ENCODE measurements at regions not wholly inside any gene's neighbourhood (a gene's known extent, or its start where the extent isn't known, plus 50 kb on each side); places are given as distances from the start of the nearest gene placed in this dataset.

DNA sequence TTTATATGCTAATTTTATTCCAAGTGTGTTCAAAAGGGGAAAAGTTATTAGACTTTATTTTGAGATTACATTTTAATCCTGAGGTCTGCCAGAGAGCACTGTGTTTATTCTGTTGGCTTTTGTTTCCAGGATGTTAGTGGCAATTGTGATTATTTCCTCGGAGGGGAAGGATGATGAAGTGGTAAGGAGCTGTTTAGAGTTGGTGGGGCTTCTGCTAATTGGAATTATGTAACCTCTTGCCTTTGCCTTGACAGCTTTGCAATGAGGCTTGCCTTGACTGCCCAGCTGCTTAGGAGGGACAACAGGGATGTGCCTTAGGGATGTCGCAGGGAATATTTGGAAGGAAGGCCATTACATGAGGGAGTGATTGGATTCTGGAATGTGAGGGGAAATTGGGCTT lies 89.7 kb upstream of the E2F8 start:
- H3K4me2 ChIP-seq (ENCODE audit: insufficient read depth, low read length), result no peak overlapping the region
- H3K9me1 ChIP-seq (replicated peaks; ENCODE audit: control insufficient read depth, extremely low read depth, insufficient read depth, low read length), result no peaks in the 10 kb centered on the region
- ChIA-PET POLR2A (no interaction called here), CTCF (interaction anchor here (0.9 to 1.2 kb wide), 5 partner anchors 16 to 260 kb away, joined by 3 to 4 read pairs (median 3); no protein-coding TSS in a partner anchor)
- FAIRE-seq (no peak), DNase-seq (ENCODE audit: low read depth, low spot score) (no peak)
- no peak for TF ChIP-seq JUN (IDR thresholded peaks at IDR 0.05; ENCODE audit: borderline replicate concordance, insufficient read depth, insufficient read length, low read depth)
- TF ChIP-seq EZH2 (IDR thresholded peaks at IDR 0.05; ENCODE audit: borderline replicate concordance, low read depth, low read length, severe bottlenecking), result no peak
- TF ChIP-seq, protein P1, sequence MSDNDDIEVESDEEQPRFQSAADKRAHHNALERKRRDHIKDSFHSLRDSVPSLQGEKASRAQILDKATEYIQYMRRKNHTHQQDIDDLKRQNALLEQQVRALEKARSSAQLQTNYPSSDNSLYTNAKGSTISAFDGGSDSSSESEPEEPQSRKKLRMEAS (IDR thresholded peaks at IDR 0.05; ENCODE audit: insufficient read depth, insufficient read length), result no peak
- TF ChIP-seq, protein P2, sequence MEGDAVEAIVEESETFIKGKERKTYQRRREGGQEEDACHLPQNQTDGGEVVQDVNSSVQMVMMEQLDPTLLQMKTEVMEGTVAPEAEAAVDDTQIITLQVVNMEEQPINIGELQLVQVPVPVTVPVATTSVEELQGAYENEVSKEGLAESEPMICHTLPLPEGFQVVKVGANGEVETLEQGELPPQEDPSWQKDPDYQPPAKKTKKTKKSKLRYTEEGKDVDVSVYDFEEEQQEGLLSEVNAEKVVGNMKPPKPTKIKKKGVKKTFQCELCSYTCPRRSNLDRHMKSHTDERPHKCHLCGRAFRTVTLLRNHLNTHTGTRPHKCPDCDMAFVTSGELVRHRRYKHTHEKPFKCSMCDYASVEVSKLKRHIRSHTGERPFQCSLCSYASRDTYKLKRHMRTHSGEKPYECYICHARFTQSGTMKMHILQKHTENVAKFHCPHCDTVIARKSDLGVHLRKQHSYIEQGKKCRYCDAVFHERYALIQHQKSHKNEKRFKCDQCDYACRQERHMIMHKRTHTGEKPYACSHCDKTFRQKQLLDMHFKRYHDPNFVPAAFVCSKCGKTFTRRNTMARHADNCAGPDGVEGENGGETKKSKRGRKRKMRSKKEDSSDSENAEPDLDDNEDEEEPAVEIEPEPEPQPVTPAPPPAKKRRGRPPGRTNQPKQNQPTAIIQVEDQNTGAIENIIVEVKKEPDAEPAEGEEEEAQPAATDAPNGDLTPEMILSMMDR (IDR thresholded peaks at IDR 0.05; ENCODE audit: extremely low read depth in 1 of 2, insufficient read depth in 1 of 2, low read depth in 1 of 2, low read length in 2 of 2), result no peak
- no peak for TF ChIP-seq POLR2A (IDR thresholded peaks at IDR 0.05; ENCODE audit: low read depth, low read length)
- no peak for TF ChIP-seq MYC (IDR thresholded peaks at IDR 0.05; ENCODE audit: low read depth, low read length)
- no peaks in the 10 kb centered on the region for H3K4me1 ChIP-seq (ENCODE audit: control insufficient read depth, extremely low read depth, insufficient read depth, low read length)
- no peak overlapping the region for H3K4me3 ChIP-seq (replicated peaks in 1 of 3; ENCODE audit: insufficient read depth in 1 of 3, low read depth in 1 of 3, low read length in 3 of 3)
- H3K27me3 ChIP-seq (ENCODE audit: control insufficient read depth in 2 of 2, insufficient read depth in 2 of 2, low read length in 2 of 2), result peaks cover 0 to 5% of the 10 kb centered on the region in 2 experiments
- dilution Hi-C loops (cut with MboI; ENCODE audit: extremely low pct_ligation_motif_present, low sequenced_read_pairs), result no loop called here
- H2AFZ ChIP-seq (ENCODE audit: low read depth, low read length), result no peak overlapping the region
- H3K27ac ChIP-seq (ENCODE audit: insufficient read depth, low read depth, low read length), result no peak overlapping the region
- no peaks in the 10 kb centered on the region for H4K20me1 ChIP-seq (replicated peaks; ENCODE audit: control insufficient read depth, extremely low read depth, insufficient read depth, low read length)
- no peak overlapping the region for H3K9ac ChIP-seq (replicated peaks; ENCODE audit: extremely low read depth, insufficient read depth, low read length)
- H3K9me3 ChIP-seq (replicated peaks; ENCODE audit: control insufficient read depth, insufficient read depth, low read length), result no peaks in the 10 kb centered on the region
- intact Hi-C loops (cut with micrococcal nuclease), result no loop called here
- H3K79me2 ChIP-seq (ENCODE audit: control insufficient read depth, insufficient read depth, low read length), result no peaks in the 10 kb centered on the region
- no TSS peak for BruUV-seq (replicated peaks)
- H3K36me3 ChIP-seq (ENCODE audit: control insufficient read depth in 2 of 2, extremely low read depth in 1 of 2, insufficient read depth in 2 of 2, low read length in 2 of 2), result no peaks in the 10 kb centered on the region

DNA sequence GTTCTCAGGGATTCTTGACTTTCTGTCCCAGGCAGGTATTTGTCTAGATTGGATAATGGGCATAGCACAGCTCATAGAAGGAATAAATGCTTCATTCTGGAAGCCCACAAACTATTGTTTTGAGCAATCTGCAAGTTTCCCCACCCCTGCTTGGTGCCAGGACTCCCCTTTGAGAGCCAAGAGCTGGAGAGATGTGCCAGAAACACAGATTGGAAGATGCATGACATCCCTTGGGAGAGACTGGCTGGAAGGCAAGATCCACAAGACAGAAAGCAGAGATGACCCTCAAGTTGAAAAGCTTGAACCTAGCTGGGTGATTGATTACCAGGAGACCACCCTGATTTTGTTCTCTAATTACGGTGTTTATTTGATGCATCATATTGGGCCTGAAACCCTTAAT lies 89.2 kb upstream of the E2F8 start:
- no peaks in the 10 kb centered on the region for H3K79me2 ChIP-seq (ENCODE audit: control insufficient read depth, insufficient read depth, low read length)
- H3K9me3 ChIP-seq (replicated peaks; ENCODE audit: control insufficient read depth, insufficient read depth, low read length), result no peaks in the 10 kb centered on the region
- FAIRE-seq, result no peak
- H4K20me1 ChIP-seq (replicated peaks; ENCODE audit: control insufficient read depth, extremely low read depth, insufficient read depth, low read length), result no peaks in the 10 kb centered on the region
- H3K4me3 ChIP-seq (replicated peaks in 1 of 3; ENCODE audit: insufficient read depth in 1 of 3, low read depth in 1 of 3, low read length in 3 of 3), result no peak overlapping the region
- no peaks in the 10 kb centered on the region for H3K4me1 ChIP-seq (ENCODE audit: control insufficient read depth, extremely low read depth, insufficient read depth, low read length)
- no TSS peak for BruUV-seq (replicated peaks)
- no peaks in the 10 kb centered on the region for H3K36me3 ChIP-seq (ENCODE audit: control insufficient read depth in 2 of 2, extremely low read depth in 1 of 2, insufficient read depth in 2 of 2, low read length in 2 of 2)
- TF ChIP-seq POLR2AphosphoS5 (IDR thresholded peaks at IDR 0.05; ENCODE audit: insufficient read depth, low read depth, low read length), result no peak
- no peak for TF ChIP-seq EZH2 (IDR thresholded peaks at IDR 0.05; ENCODE audit: borderline replicate concordance, low read depth, low read length, severe bottlenecking)
- TF ChIP-seq GATA2 (IDR thresholded peaks at IDR 0.05; ENCODE audit: insufficient read depth, insufficient read length, low read depth, low read length), result no peak
- TF ChIP-seq MYC (IDR thresholded peaks at IDR 0.05; ENCODE audit: low read depth, low read length), result no peak
- no peak for TF ChIP-seq FOS (IDR thresholded peaks at IDR 0.05; ENCODE audit: borderline replicate concordance, insufficient read depth, low read length)
- ChIA-PET POLR2A (no interaction called here), CTCF (interaction anchor here (0.9 to 1.2 kb wide), 5 partner anchors 16 to 259 kb away, joined by 3 to 4 read pairs (median 3); no protein-coding TSS in a partner anchor)
- H2AFZ ChIP-seq (ENCODE audit: low read depth, low read length), result no peak overlapping the region
- no peak overlapping the region for H3K4me2 ChIP-seq (ENCODE audit: insufficient read depth, low read length)
- intact Hi-C loops (cut with micrococcal nuclease), result no loop called here
- H3K9me1 ChIP-seq (replicated peaks; ENCODE audit: control insufficient read depth, extremely low read depth, insufficient read depth, low read length), result no peaks in the 10 kb centered on the region
- no peak overlapping the region for H3K27ac ChIP-seq (ENCODE audit: insufficient read depth, low read depth, low read length)
- dilution Hi-C loops (cut with MboI; ENCODE audit: extremely low pct_ligation_motif_present, low sequenced_read_pairs), result no loop called here
- peaks cover 0 to 5% of the 10 kb centered on the region in 2 experiments for H3K27me3 ChIP-seq (ENCODE audit: control insufficient read depth in 2 of 2, insufficient read depth in 2 of 2, low read length in 2 of 2)
- DNase-seq (ENCODE audit: low read depth, low spot score), result no peak
- H3K9ac ChIP-seq (replicated peaks; ENCODE audit: extremely low read depth, insufficient read depth, low read length), result no peak overlapping the region

All from endothelial cell of umbilical vein (primary cell).